ENCODE measurements at regions not wholly inside any gene's neighbourhood (a gene's known extent, or its start where the extent isn't known, plus 50 kb on each side); places are given as distances from the start of the nearest gene placed in this dataset.

- intact Hi-C loops (cut with micrococcal nuclease; ENCODE audit: unreplicated experiment) = no loop called here
- CTCF ChIA-PET = no interaction called here
- Mint-ChIP-seq H3K9me3 (ENCODE audit: low read depth, unreplicated experiment) (no peaks in the 10 kb centered on the region), H3K27ac (ENCODE audit: unreplicated experiment) (no peak overlapping the region), H3K27me3 (ENCODE audit: unreplicated experiment) (peaks cover 66% of the 10 kb centered on the region), H3K36me3 (ENCODE audit: insufficient read depth, unreplicated experiment) (no peaks in the 10 kb centered on the region), H3K4me1 (ENCODE audit: low read depth, unreplicated experiment) (no peaks in the 10 kb centered on the region), H3K4me3 (ENCODE audit: low read depth, unreplicated experiment) (no peak overlapping the region)
- TF ChIP-seq CTCF (IDR thresholded peaks at IDR 0.05; ENCODE audit: unreplicated experiment) = no peak
- BruUV-seq (replicated peaks) = no TSS peak
- DNase-seq = no peak
Measured at GRCh38 chr2:120430957-120431356, 85.0 kb downstream of the INHBB start.

GRCh38 chr2:120431386-120432292, 85.7 kb downstream of the INHBB start:
- CTCF ChIA-PET = no interaction called here
- Mint-ChIP-seq H3K36me3 (ENCODE audit: insufficient read depth, unreplicated experiment) (no peaks in the 10 kb centered on the region), H3K4me3 (ENCODE audit: low read depth, unreplicated experiment) (no peak overlapping the region), H3K27me3 (ENCODE audit: unreplicated experiment) (peaks cover 65% of the 10 kb centered on the region), H3K4me1 (ENCODE audit: low read depth, unreplicated experiment) (no peaks in the 10 kb centered on the region), H3K9me3 (ENCODE audit: low read depth, unreplicated experiment) (no peaks in the 10 kb centered on the region), H3K27ac (ENCODE audit: unreplicated experiment) (no peak overlapping the region)
- BruUV-seq (replicated peaks) = no TSS peak
- no peak for DNase-seq
- intact Hi-C loops (cut with micrococcal nuclease; ENCODE audit: unreplicated experiment) = no loop called here
- no peak for TF ChIP-seq CTCF (IDR thresholded peaks at IDR 0.05; ENCODE audit: unreplicated experiment)

- DNase-seq = no peak
- intact Hi-C loops (cut with micrococcal nuclease; ENCODE audit: unreplicated experiment) = no loop called here
- peaks cover 65% of the 10 kb centered on the region for H3K27me3 Mint-ChIP-seq (ENCODE audit: unreplicated experiment)
- no peaks in the 10 kb centered on the region for H3K9me3 Mint-ChIP-seq (ENCODE audit: low read depth, unreplicated experiment)
- H3K27ac Mint-ChIP-seq (ENCODE audit: unreplicated experiment) = no peak overlapping the region
- H3K4me3 Mint-ChIP-seq (ENCODE audit: low read depth, unreplicated experiment) = no peak overlapping the region
- CTCF ChIA-PET = interaction anchor here (0.9 kb wide), 1 partner anchor 180 kb away, joined by 3 read pairs; no protein-coding TSS in a partner anchor
- no TSS peak for BruUV-seq (replicated peaks)
- TF ChIP-seq CTCF (IDR thresholded peaks at IDR 0.05; ENCODE audit: unreplicated experiment) = no peak
- no peaks in the 10 kb centered on the region for H3K36me3 Mint-ChIP-seq (ENCODE audit: insufficient read depth, unreplicated experiment)
- H3K4me1 Mint-ChIP-seq (ENCODE audit: low read depth, unreplicated experiment) = no peaks in the 10 kb centered on the region
Measured at GRCh38 chr2:120432293-120432975, 86.5 kb downstream of the INHBB start.

- no peak overlapping the region for H3K27ac Mint-ChIP-seq (ENCODE audit: unreplicated experiment)
- no peak overlapping the region for H3K4me3 Mint-ChIP-seq (ENCODE audit: low read depth, unreplicated experiment)
- intact Hi-C loops (cut with micrococcal nuclease; ENCODE audit: unreplicated experiment) = no loop called here
- DNase-seq = no peak
- no TSS peak for BruUV-seq (replicated peaks)
- peaks cover 60% of the 10 kb centered on the region for H3K27me3 Mint-ChIP-seq (ENCODE audit: unreplicated experiment)
- H3K36me3 Mint-ChIP-seq (ENCODE audit: insufficient read depth, unreplicated experiment) = no peaks in the 10 kb centered on the region
- H3K4me1 Mint-ChIP-seq (ENCODE audit: low read depth, unreplicated experiment) = no peaks in the 10 kb centered on the region
- no peak for TF ChIP-seq CTCF (IDR thresholded peaks at IDR 0.05; ENCODE audit: unreplicated experiment)
- CTCF ChIA-PET = interaction anchor here (0.9 kb wide), 1 partner anchor 181 kb away, joined by 3 read pairs; no protein-coding TSS in a partner anchor
- H3K9me3 Mint-ChIP-seq (ENCODE audit: low read depth, unreplicated experiment) = no peaks in the 10 kb centered on the region
Measured at GRCh38 chr2:120432976-120433815, 87.3 kb downstream of the INHBB start.

All from Calu3 (cell line).